ENCODE measurements at regions not wholly inside any gene's neighbourhood (a gene's known extent, or its start where the extent isn't known, plus 50 kb on each side); places are given as distances from the start of the nearest gene placed in this dataset.

DNA sequence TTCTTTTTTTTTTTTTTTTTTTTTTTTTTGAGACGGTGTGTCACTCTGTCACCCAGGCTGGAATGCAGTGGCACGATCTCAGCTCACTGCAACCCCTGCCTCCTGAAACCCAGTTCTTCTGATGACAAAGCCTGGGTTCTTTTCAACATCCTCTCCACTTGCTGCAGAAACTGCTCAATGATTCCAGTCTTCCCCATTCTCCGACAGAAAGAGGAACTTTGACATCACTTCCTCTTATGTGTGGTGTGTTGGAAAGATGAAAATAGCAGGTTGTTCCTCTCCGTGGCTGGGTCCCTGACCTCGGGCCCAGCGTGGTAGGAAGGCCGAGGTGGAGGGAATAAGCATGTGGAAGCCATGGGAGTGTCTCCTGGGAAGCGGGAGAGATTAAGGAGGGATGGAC, 198.4 kb downstream of the PHETA1 start (continued):
- TF ChIP-seq CTBP2 (IDR thresholded peaks at IDR 0.05; ENCODE audit: borderline replicate concordance, insufficient read depth, insufficient read length, low read length) (no peak), CREB1 (IDR thresholded peaks at IDR 0.05) (no peak), RBBP5 (IDR thresholded peaks at IDR 0.05; ENCODE audit: borderline replicate concordance, low read depth, low read length) (no peak), EZH2 (IDR thresholded peaks at IDR 0.05; ENCODE audit: low read depth, low read length, severe bottlenecking) (no peak)
